SK-N-DZ (cell line): ENCODE measurements at regions not wholly inside any gene's neighbourhood (a gene's known extent, or its start where the extent isn't known, plus 50 kb on each side); places are given as distances from the start of the nearest gene placed in this dataset.
"Not testable (repeated sequence)": the region's sequence is repeated elsewhere in the genome, so short reads cannot be mapped to it uniquely, and the experiment has no call there.

Experiments used
- DNase-seq: peaks from one replicate; pipeline ENCODE4 v3.0.0-alpha.2; 2015; ENCODE audit warnings: low spot score

- not testable (repeated sequence) for DNase-seq
Observed at GRCh38 chr3:75241226-75241962, 422.7 kb upstream of the FRG2C start.

- no peak for DNase-seq
Observed at GRCh38 chr3:75242012-75242735, 422.0 kb upstream of the FRG2C start.

GRCh38 chr3:75248974-75249373 is 415.2 kb upstream of the FRG2C start:
- no peak for DNase-seq

DNA sequence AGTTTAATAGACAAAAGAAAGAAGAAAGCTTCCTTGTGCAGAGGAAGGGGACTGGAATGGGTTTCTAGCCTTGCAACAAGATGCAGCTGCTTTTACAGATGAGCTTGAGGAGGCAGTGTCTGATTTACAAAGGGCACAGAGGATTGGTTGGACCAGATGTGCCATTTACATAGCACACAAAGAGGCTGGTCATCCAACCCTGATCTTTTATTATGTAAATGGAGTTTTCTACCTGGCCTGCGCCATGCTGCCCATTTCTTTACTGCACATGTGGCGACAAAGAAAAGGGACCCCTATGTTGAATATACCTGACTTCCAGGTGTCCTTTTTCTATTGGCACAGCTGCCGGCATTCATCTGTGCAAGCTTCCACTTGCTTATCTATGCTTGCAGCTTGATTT is 409.4 kb upstream of the FRG2C start:
- no peak for DNase-seq

DNA sequence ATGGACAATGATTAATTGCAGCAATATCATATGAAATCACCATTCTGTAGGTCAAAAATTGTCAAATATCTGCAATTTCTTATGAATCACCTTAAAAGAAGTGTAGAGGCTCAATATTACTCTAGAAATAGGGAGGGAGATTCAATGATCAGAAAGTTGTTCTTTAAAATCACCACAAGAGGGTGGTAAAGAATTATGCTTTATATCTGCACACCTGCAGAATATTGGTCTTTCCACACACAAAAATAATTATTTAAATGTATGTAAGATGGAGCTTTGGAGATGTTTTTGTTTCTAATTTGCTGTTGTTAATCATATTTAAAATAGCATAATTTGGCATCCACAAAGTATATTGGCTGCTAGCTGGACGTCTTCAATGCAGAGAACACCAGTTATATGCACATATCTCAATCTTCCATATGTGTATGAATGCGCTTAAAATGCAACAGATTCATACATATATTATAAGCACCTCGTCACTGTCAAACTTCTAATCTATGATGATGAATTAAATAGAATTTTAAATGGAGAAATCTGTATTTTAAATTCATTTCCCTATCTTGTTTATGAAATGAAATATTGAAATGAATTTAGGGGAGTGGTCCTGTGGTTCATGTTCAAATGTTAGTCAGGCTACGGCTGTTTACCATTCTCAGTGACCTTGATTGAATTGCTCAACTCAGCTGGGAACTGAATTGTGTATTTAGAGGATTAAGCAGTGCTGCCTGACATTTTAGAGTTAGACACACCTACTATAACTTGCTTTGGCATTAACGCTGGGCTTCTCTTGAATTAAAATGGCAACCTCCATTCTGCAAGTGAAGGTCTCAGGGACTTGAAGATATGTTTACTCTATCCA is 405.1 kb upstream of the FRG2C start:
- DNase-seq, result peak; percentile 7

GRCh38 chr3:75260975-75261374 is 403.2 kb upstream of the FRG2C start:
- not testable (repeated sequence) for DNase-seq

DNA sequence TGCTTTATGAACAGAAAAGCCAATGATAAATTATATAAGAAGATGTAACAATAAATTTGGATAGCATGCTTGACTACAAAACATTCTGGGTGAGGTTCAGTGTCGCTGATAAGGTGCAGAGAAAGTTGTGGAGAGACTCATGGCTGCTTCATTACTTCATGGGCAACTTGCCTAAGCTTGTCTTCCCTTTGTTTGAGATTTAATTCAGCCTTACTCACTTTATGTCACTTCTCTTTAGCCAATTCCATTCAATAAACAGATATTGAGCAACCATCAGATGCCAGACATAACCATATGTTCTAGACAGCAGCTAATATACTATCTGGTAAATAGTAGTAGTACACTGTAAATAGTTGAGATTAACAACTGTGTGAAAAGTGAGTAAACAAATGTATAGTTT is 401.5 kb upstream of the FRG2C start:
- no peak for DNase-seq

GRCh38 chr3:75265897-75266296 is 398.2 kb upstream of the FRG2C start:
- DNase-seq, result no peak

DNA sequence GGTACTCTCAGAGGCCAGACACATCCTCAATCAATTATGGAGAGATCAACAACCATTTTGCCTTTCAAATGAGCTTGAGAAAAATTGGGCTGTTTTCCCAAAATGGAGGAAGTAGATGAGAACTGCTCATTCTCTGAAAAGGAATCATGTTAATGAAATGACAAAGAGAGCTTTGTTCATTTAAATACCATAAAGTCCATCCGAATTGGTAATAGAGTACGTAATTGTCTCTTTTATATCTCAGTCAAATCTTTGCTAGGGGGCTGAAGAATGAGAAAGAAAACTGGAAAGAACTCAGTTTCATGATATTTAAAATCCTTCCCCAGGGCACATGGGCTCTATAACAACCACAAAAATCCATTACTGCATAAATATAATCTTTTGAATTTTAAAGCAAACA is 395.6 kb upstream of the FRG2C start:
- DNase-seq, result not testable (repeated sequence)

DNA sequence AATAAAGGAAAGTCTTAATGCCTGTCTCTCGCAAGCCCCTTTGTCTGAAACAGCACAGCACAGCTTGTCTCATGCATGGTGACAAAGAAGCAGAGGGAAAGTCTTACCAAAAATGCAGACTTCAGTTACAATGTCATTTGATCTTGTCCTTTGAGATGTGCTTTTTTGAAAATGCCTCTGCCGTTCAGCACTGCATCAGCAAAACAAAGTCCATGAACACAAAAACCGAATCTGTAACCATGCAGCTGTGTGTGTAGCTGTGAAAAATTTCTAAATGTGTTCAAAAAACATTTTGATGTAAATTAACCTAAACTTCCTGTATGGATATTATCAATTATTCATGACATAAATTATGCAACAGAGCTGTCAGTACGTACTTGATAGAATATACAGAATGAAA is 391.9 kb upstream of the FRG2C start:
- DNase-seq, result not testable (repeated sequence)

DNA sequence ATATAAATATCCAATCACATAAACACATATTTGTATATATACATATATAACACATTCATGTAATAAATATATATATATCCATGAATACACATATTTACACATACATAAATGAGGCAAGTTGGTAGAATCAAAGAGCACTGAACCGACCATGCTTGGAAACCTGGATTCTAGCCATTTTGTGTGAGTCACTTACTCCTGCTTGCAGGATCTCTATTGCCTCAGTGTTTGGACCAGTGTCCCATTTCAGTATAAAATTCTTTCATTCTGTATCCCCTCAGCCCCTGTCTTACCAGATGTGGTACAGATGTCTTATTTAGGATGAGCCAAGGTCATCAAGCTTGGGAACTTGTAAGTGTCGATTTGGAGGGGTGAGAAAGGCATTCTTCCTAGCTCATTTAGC is 391.4 kb upstream of the FRG2C start:
- no peak for DNase-seq

DNA sequence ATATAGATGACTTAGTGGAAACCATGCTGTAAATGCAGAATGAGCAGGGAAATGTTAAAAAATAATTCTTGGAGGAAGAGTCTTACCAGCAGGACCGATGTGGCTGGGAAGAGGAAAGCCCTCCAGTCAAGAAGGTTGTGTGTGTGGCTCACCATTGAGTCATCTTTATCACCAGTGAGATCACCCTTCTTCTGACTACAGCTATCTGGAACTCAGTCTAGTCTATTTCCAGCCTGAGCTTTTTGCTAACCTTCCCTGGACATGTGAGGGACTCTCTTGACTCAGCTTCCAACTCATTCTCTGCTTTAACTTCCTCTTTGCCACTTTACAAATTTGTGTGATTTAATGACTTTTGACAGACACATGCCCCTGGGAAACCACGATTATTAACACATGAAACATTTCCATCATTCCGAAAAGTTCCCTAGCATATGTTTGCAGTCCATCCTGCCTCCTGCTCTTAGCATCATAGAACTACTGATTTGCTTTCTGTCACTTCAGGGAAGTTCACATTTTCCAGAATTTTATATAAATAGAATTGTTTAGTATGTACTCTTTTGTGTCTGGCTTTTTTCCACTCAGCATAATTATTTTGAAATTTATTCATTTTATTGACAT is 378.5 kb upstream of the FRG2C start:
- not testable (repeated sequence) for DNase-seq

- not testable (repeated sequence) for DNase-seq
Observed at GRCh38 chr3:75288972-75289574, 375.1 kb upstream of the FRG2C start.

DNA sequence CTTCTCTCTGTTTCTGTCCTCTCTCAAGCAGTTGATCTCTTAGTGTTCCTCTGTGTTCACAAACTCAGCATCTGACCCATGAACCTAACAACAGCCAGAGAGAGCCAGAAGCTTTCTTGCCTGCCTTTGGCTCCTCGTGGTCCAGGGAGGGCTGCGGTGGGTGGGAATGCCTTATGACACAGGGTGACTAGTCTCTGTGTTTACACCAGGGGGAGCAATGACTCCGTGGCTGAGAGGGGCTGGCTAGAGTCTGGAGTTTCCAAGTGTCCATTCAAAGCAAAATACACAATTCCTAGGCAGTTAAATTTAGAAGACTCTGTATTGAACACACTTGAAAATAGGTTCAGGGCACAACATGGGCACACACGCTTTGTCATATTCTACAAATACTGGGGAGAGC is 370.0 kb upstream of the FRG2C start:
- peak; percentile 47 for DNase-seq

GRCh38 chr3:75295013-75295412 is 369.1 kb upstream of the FRG2C start:
- DNase-seq, result no peak

DNA sequence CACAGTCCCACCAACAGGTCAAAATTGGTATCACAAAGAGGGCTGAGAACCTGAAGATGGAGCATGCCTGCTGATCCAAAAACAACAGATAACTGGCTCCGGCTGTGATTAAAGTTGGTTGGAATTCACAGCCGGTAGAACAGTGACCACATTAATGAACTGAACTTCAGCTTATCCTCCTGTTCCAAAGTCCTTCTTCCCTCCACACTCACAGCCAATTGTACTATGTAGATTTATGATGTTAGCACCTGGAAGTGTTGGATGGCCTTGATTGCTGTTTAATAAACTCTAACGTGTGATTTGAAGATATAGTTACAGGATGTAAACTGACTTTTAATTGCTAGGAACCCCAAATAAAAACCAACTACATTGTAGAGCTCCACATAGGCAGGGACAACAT is 367.3 kb upstream of the FRG2C start:
- no peak for DNase-seq

DNA sequence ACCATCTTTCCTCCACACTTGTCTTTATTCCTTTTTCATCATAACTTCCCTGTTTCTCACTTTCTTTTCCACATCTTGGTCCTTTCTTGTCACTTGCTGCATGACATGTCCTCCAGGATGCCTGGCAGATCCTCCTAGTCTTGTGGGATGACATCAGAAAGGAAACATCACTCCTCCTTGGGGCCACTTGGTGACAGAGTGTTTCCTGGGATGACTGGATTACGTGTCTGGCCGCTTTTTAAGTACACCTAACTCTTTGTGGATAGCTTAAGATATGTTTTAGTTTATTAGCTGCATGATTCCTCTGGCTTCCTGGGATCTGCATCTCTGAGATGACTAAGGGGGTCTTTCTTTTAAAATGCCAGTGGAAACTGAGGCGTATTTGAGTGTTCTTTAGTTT is 363.5 kb upstream of the FRG2C start:
- no peak for DNase-seq

DNA sequence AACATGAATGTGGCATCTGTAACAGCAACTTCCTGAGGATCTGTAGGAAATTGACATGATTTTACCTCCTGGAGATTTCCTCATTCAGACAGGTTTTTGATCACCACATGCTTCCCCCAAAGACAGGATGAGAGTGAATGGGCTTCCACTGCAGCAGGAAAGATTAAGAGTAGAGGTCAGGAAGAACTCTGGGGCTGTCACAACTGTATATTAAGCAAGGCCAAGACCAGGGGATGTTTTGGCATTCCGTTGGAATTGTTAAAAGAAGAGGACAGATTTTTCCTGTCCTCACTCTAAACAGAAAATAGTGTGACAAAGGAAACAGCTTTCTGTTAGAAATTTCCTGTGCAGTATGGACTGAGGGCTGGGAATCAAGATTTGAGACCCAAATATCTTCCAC is 363.1 kb upstream of the FRG2C start:
- not testable (repeated sequence) for DNase-seq

GRCh38 chr3:75303741-75304140 is 360.4 kb upstream of the FRG2C start:
- no peak for DNase-seq

GRCh38 chr3:75305901-75306300 is 358.2 kb upstream of the FRG2C start:
- peak; percentile 92 for DNase-seq

GRCh38 chr3:75311306-75311705 is 352.8 kb upstream of the FRG2C start:
- DNase-seq, result not testable (repeated sequence)
